ENCODE measurements at regions not wholly inside any gene's neighbourhood (a gene's known extent, or its start where the extent isn't known, plus 50 kb on each side); places are given as distances from the start of the nearest gene placed in this dataset.
A peak's percentile ranks its signal among the peaks of the same experiment; 100 is the strongest.
"Not testable (repeated sequence)": the region's sequence is repeated elsewhere in the genome, so short reads cannot be mapped to it uniquely, and the experiment has no call there.

GRCh38 chr11:121358760-121359159, 66.2 kb downstream of the SC5D start:
- intact Hi-C loops (cut with DNase I) = no loop called here
- no peak for DNase-seq

GRCh38 chr11:121359591-121359990, 67.0 kb downstream of the SC5D start:
- DNase-seq = no peak
- intact Hi-C loops (cut with DNase I) = no loop called here

GRCh38 chr11:121362955-121363354, 70.4 kb downstream of the SC5D start:
- intact Hi-C loops (cut with DNase I); DNase-seq: not testable (repeated sequence)

- intact Hi-C loops (cut with DNase I) = no loop called here
- DNase-seq = no peak
Measured at GRCh38 chr11:121365304-121365703, 72.7 kb downstream of the SC5D start.

- DNase-seq = no peak
- intact Hi-C loops (cut with DNase I) = no loop called here
Measured at GRCh38 chr11:121366038-121366437, 73.5 kb downstream of the SC5D start.

GRCh38 chr11:121367001-121367843, 74.7 kb downstream of the SC5D start:
- intact Hi-C loops (cut with DNase I) = no loop called here
- peak in 3 of 42 donors; percentile 13 to 36 (median 22) for DNase-seq

GRCh38 chr11:121367844-121368225, 75.3 kb downstream of the SC5D start:
- intact Hi-C loops (cut with DNase I) = no loop called here

GRCh38 chr11:121368364-121369240, 76.0 kb downstream of the SC5D start:
- intact Hi-C loops (cut with DNase I) = no loop called here
- DNase-seq = no peak

More at GRCh38 chr11:121367844-121368225, 75.3 kb downstream of the SC5D start:
- no peak for DNase-seq

GRCh38 chr11:121369366-121369765, 76.8 kb downstream of the SC5D start:
- intact Hi-C loops (cut with DNase I) = no loop called here
- no peak for DNase-seq

- no peak for DNase-seq
- intact Hi-C loops (cut with DNase I) = no loop called here
Measured at GRCh38 chr11:121372028-121372427, 79.5 kb downstream of the SC5D start.

- intact Hi-C loops (cut with DNase I) = no loop called here
- no peak for DNase-seq
Measured at GRCh38 chr11:121372671-121373429, 79.3 kb upstream of the SORL1 start.

GRCh38 chr11:121374286-121374985, 77.7 kb upstream of the SORL1 start:
- DNase-seq = no peak
- intact Hi-C loops (cut with DNase I) = no loop called here

GRCh38 chr11:121376130-121376529, 76.0 kb upstream of the SORL1 start:
- intact Hi-C loops (cut with DNase I) = no loop called here
- DNase-seq = no peak

- intact Hi-C loops (cut with DNase I); DNase-seq: not testable (repeated sequence)
Measured at GRCh38 chr11:121379145-121379810, 72.8 kb upstream of the SORL1 start.

- no peak for DNase-seq
- intact Hi-C loops (cut with DNase I) = no loop called here
Measured at GRCh38 chr11:121383716-121384115, 68.4 kb upstream of the SORL1 start.

- DNase-seq = no peak
- intact Hi-C loops (cut with DNase I) = no loop called here
Measured at GRCh38 chr11:121385688-121386087, 66.4 kb upstream of the SORL1 start.
